Suprapubic skin (tissue), 4 donors: ENCODE measurements at regions not wholly inside any gene's neighbourhood (a gene's known extent, or its start where the extent isn't known, plus 50 kb on each side); places are given as distances from the start of the nearest gene placed in this dataset.

Source experiments
- CTCF ChIP-seq, 2 donors: fragments of 200-600 bp in 1 of 2; fragments of 450-650 bp in 1 of 2; sonication (generic) in 1 of 2; IDR thresholded peaks; one replicate each; pipeline ENCODE4 v1.5.1; 2016 to 2019; ENCODE audit warnings: antibody characterized with exemption in 2 of 2, mild to moderate bottlenecking in 1 of 2, moderate library complexity in 1 of 2
- EP300 ChIP-seq: sonication (generic); formaldehyde crosslinking; IDR thresholded peaks from one replicate; pipeline ENCODE4 v1.6.1; 2017; ENCODE audit warnings: antibody characterized with exemption
- POLR2A ChIP-seq, 2 donors: fragments of 450-650 bp; IDR thresholded peaks; one replicate each; pipeline ENCODE4 v1.6.1; 2017; ENCODE audit warnings: antibody characterized with exemption in 2 of 2, mild to moderate bottlenecking in 2 of 2, moderate library complexity in 2 of 2
- POLR2AphosphoS5 ChIP-seq, 3 donors: sonication (generic); formaldehyde crosslinking; IDR thresholded peaks; one replicate each; pipeline ENCODE4 v1.6.1; 2017; ENCODE audit warnings: antibody characterized with exemption in 3 of 3

- TF ChIP-seq POLR2A (IDR thresholded peaks at IDR 0.05) (no peak), CTCF (IDR thresholded peaks at IDR 0.05) (no peak), POLR2AphosphoS5 (IDR thresholded peaks at IDR 0.05) (no peak), EP300 (no peak)
These were observed 907.6 kb upstream of the EPHA5 start for GRCh38 chr4:66577922-66578321.
